ENCODE measurements at regions not wholly inside any gene's neighbourhood (a gene's known extent, or its start where the extent isn't known, plus 50 kb on each side); places are given as distances from the start of the nearest gene placed in this dataset.

- DNase-seq (ENCODE audit: low spot score), result no peak
Measured at GRCh38 chr9:77084094-77084493, 64.6 kb downstream of the FOXB2 start.

DNA sequence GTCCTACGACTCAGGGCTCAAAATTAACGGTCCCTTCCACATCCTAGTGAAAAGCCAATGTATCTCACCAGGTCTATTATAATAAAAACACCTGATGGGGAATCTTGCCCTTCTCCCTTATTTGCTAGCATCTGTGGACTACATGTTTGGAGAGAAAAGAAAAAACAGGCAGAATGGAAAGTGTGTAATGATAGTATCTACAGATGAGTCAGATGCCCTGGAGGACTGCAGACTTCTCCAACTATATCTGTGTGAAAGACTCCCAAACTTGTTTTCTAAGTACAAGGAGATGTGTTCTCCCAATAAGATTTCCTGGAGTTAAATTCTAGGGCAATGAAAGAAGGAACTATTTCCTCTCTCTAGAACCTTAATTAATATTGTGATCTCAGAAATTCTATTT lies 66.0 kb downstream of the FOXB2 start:
- no peak for DNase-seq (ENCODE audit: low spot score)

- no peak for DNase-seq (ENCODE audit: low spot score)
Measured at GRCh38 chr9:77087506-77087905, 68.1 kb downstream of the FOXB2 start.

GRCh38 chr9:77092536-77092935 lies 73.1 kb downstream of the FOXB2 start:
- DNase-seq (ENCODE audit: low spot score), result no peak

DNA sequence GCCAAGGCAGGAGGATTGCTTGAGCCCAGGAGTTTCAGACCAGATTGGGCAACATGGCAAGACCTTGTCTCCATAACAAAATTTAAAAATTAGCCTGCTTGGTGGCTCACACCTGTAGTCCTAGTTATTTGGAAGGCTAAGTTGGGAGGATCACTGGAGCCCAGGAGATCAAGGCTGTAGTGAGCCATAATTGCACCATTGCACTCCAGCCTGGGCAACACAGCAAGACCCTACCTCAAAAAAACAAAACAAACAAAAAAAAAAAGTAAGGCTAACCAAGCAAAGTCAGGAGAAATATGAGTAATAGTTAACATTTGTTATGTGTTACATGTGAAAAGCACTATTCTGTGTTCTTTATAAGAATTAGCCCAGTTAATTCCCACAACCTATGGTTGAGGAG lies 74.7 kb downstream of the FOXB2 start:
- no peak for DNase-seq (ENCODE audit: low spot score)

GRCh38 chr9:77097335-77097734 lies 77.9 kb downstream of the FOXB2 start:
- no peak for DNase-seq (ENCODE audit: low spot score)

DNA sequence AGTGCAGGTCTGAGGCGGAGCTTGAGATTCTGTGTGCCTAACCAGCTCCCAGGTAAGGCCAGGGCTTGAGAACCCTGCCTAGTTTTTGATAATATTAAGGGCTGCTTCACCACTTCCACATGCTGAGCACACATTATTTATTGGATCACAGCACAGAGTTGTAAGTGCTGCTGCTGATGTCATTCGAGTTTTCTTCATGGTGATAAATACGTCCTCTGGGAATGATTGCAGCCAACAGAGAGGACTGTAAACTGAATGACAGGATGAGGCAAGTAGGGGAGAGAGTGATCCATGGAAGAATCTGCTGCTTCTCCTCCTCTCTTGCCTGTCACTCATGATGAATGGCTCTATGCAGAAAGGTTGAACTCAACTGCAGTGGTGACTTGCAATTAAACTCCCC lies 77.9 kb upstream of the VPS13A start:
- peak; percentile 18 for DNase-seq (ENCODE audit: low spot score)

DNA sequence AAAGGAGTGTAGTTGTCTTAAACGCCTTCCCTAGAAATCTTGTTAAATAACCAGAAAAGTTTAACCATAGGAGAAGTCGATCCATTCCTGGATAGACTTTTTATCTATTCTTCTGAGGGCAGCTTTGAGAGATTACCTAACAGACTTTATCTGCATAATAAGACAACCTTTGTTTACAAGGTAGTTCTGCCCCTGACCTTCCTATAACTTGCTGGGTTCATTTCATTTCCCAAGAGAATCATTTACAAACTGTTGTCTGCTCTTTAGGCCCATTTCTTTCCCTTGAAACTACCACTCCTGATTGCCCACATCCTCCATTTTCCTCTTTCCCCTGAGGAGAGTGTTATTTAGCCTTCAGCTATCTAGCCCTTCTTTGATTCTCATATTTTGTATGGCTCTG lies 65.9 kb upstream of the VPS13A start:
- no peak for DNase-seq (ENCODE audit: low spot score)

- no peak for DNase-seq (ENCODE audit: low spot score)
Measured at GRCh38 chr9:77125665-77126064, 51.7 kb upstream of the VPS13A start.

- DNase-seq (ENCODE audit: low spot score), result no peak
Measured at GRCh38 chr9:77127071-77127470, 50.3 kb upstream of the VPS13A start.

All from SK-N-DZ (cell line).